Keratinocyte (primary cell): ENCODE measurements at regions not wholly inside any gene's neighbourhood (a gene's known extent, or its start where the extent isn't known, plus 50 kb on each side); places are given as distances from the start of the nearest gene placed in this dataset.

Experiments used
- DNase-seq: peaks from one replicate; pipeline ENCODE4 v3.0.0-alpha.2; 2011; ENCODE audit warnings: low read depth, missing footprints, low spot score
- FAIRE-seq: peaks from 2 replicates; lab custom pipeline; 2011; peaks lifted over from hg19 to GRCh38; lab: Jason Lieb, UNC
- H2AFZ ChIP-seq: 2 replicates; pipeline ENCODE4 v1.6.0; 2012; ENCODE audit warnings: low read length, control low read depth, inconsistent platforms; ENCODE audit not compliant: control insufficient read depth
- H3K27ac ChIP-seq: 2 replicates; pipeline ENCODE4 v1.5.1; 2011; ENCODE audit warnings: low read length; ENCODE audit not compliant: control insufficient read depth, insufficient read depth
- H3K27me3 ChIP-seq: 3 replicates; pipeline ENCODE4 v1.6.0; 2011; ENCODE audit warnings: low read length; ENCODE audit not compliant: control insufficient read depth, insufficient read depth; ENCODE audit errors: extremely low read depth
- H3K36me3 ChIP-seq, 2 experiments: 2 replicates in 1 of 2; 3 replicates in 1 of 2; pipeline ENCODE4 v1.5.1; 2011; ENCODE audit warnings: low read length in 2 of 2, mild to moderate bottlenecking in 1 of 2; ENCODE audit not compliant: control insufficient read depth in 2 of 2, insufficient read depth in 2 of 2; ENCODE audit errors: extremely low read depth in 1 of 2
- H3K4me1 ChIP-seq: 3 replicates; pipeline ENCODE4 v1.5.1; 2011; ENCODE audit warnings: low read length; ENCODE audit not compliant: control insufficient read depth, insufficient read depth; ENCODE audit errors: extremely low read depth
- H3K4me2 ChIP-seq: 3 replicates; pipeline ENCODE4 v1.6.0; 2011; ENCODE audit warnings: low read depth, low read length; ENCODE audit not compliant: control insufficient read depth, insufficient read depth; ENCODE audit errors: extremely low read depth
- H3K4me3 ChIP-seq, 3 experiments: fragments of 200-600 bp in 1 of 3; sonication (generic) in 1 of 3; 2 replicates in 2 of 3; 3 replicates in 1 of 3; pipeline ENCODE4 v1.5.1; 2011 to 2016; ENCODE audit warnings: low read length in 3 of 3, mild to moderate bottlenecking in 3 of 3, control low read depth in 2 of 3, inconsistent platforms in 1 of 3, low read depth in 1 of 3, mixed read lengths in 1 of 3, mixed run types in 1 of 3, moderate library complexity in 1 of 3; ENCODE audit not compliant: control insufficient read depth in 2 of 3, insufficient read depth in 2 of 3; ENCODE audit errors: extremely low read depth in 1 of 3
- H3K79me2 ChIP-seq: 2 replicates; pipeline ENCODE4 v1.6.0; 2012; ENCODE audit warnings: low read length; ENCODE audit not compliant: control insufficient read depth, insufficient read depth
- H3K9ac ChIP-seq: 3 replicates; pipeline ENCODE4 v1.6.0; 2011; ENCODE audit warnings: low read length; ENCODE audit not compliant: control insufficient read depth, insufficient read depth; ENCODE audit errors: extremely low read depth
- H3K9me1 ChIP-seq: 3 replicates; pipeline ENCODE4 v1.6.0; 2011; ENCODE audit warnings: low read length; ENCODE audit not compliant: control insufficient read depth, insufficient read depth; ENCODE audit errors: extremely low read depth
- H3K9me3 ChIP-seq: 2 replicates; pipeline ENCODE4 v1.5.1; 2012; ENCODE audit warnings: low read depth, low read length; ENCODE audit not compliant: control insufficient read depth
- H4K20me1 ChIP-seq: 3 replicates; pipeline ENCODE4 v1.6.0; 2011; ENCODE audit warnings: low read length; ENCODE audit not compliant: control insufficient read depth, insufficient read depth; ENCODE audit errors: extremely low read depth
- EZH2 ChIP-seq: IDR thresholded peaks from one replicate; pipeline ENCODE4 v1.6.1; 2012; ENCODE audit warnings: inconsistent platforms, mild to moderate bottlenecking, low read length, moderate library complexity
- dilution Hi-C: fragments of 300-500 bp; cut with MboI; formaldehyde crosslinking; loops from one replicate; pipeline ENCODE4 v1.7.0; 2020; ENCODE audit warnings: low sequenced_read_pairs; ENCODE audit not compliant: extremely low pct_ligation_motif_present
- TF ChIP-seq, protein P1 (sequence below), 3 experiments: IDR thresholded peaks in 1 of 3; conservative IDR thresholded peaks in 1 of 3; optimal IDR thresholded peaks in 1 of 3; 2 replicates in 2 of 3; 3 replicates in 1 of 3; pipeline versions ENCODE3 to v1.5.1; 2011; ENCODE audit warnings: low read length in 3 of 3, mild to moderate bottlenecking in 3 of 3, moderate library complexity in 2 of 3, control low read depth in 1 of 3, inconsistent platforms in 1 of 3; ENCODE audit not compliant: insufficient read depth in 2 of 3; ENCODE audit errors: extremely low read depth in 1 of 3

DNA sequence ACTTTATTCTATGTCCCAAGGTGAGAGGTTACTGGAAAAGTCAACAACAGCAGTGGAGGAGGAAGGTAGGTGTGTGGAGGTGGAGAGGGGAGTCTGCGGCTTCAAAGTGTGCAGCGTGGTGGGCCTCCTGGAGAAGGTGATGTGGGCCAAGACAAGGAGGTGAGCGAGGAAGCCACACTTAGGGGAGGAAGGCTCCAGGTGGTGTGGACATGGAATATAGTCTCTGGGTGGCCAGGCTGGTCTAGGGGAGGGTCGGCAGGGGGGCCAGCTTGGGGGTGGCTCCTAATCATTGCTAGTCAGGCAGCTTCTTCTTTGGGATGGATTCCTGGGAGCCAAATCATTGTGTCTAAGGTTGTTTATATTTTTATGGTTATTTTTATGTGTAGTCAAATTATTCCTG is 111.5 kb upstream of the CDH4 start:
- H3K4me3 ChIP-seq = no peak overlapping the region
- dilution Hi-C loops = no loop called here
- H3K36me3 ChIP-seq = no peaks in the 10 kb centered on the region
- H3K27me3 ChIP-seq = peaks cover 31% of the 10 kb centered on the region
- H3K9me1 ChIP-seq = no peaks in the 10 kb centered on the region
- peaks cover 11% of the 10 kb centered on the region for H4K20me1 ChIP-seq
- FAIRE-seq (no peak), DNase-seq (no peak)
- no peak overlapping the region for H3K9ac ChIP-seq
- no peaks in the 10 kb centered on the region for H3K9me3 ChIP-seq
- no peak overlapping the region for H3K27ac ChIP-seq
- no peak overlapping the region for H2AFZ ChIP-seq
- no peaks in the 10 kb centered on the region for H3K4me1 ChIP-seq
- no peak overlapping the region for H3K4me2 ChIP-seq
- TF ChIP-seq, protein P1, sequence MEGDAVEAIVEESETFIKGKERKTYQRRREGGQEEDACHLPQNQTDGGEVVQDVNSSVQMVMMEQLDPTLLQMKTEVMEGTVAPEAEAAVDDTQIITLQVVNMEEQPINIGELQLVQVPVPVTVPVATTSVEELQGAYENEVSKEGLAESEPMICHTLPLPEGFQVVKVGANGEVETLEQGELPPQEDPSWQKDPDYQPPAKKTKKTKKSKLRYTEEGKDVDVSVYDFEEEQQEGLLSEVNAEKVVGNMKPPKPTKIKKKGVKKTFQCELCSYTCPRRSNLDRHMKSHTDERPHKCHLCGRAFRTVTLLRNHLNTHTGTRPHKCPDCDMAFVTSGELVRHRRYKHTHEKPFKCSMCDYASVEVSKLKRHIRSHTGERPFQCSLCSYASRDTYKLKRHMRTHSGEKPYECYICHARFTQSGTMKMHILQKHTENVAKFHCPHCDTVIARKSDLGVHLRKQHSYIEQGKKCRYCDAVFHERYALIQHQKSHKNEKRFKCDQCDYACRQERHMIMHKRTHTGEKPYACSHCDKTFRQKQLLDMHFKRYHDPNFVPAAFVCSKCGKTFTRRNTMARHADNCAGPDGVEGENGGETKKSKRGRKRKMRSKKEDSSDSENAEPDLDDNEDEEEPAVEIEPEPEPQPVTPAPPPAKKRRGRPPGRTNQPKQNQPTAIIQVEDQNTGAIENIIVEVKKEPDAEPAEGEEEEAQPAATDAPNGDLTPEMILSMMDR (optimal IDR thresholded peaks at IDR 0.05 in 1 of 3, IDR thresholded peaks at IDR 0.05 in 1 of 3, conservative IDR thresholded peaks at IDR 0.05 in 1 of 3; ENCODE audit: extremely low read depth in 1 of 3, insufficient read depth in 2 of 3, low read length in 3 of 3) = no peak
- TF ChIP-seq EZH2 = no peak
- no peaks in the 10 kb centered on the region for H3K79me2 ChIP-seq

DNA sequence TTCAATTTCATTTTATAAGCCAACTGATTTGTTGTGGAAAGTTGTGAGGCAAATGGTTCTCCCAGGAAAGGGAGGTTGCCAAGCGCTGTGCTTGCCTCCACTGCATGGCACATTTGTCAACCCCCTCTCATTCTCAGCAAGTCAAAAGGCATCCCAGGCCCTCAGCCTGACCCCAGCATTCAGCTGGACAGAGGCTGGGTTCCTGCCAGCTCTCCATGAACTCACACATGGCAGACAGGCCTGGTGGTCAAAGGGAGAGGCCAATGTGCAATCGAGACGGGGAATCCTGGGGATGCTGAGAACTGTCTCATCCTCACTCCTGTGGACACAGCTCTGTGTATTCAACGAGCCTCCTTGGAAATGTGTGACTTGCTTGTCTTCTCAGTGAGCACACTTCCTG is 106.0 kb upstream of the CDH4 start:
- H2AFZ ChIP-seq = no peak overlapping the region
- no peaks in the 10 kb centered on the region for H3K9me1 ChIP-seq
- peaks cover 19% of the 10 kb centered on the region for H3K27me3 ChIP-seq
- no peak overlapping the region for H3K4me2 ChIP-seq
- H3K9me3 ChIP-seq = no peaks in the 10 kb centered on the region
- DNase-seq (no peak), FAIRE-seq (no peak)
- dilution Hi-C loops = no loop called here
- H3K4me3 ChIP-seq = no peak overlapping the region
- H4K20me1 ChIP-seq = no peaks in the 10 kb centered on the region
- H3K9ac ChIP-seq = no peak overlapping the region
- H3K36me3 ChIP-seq = no peaks in the 10 kb centered on the region
- no peaks in the 10 kb centered on the region for H3K79me2 ChIP-seq
- no peak overlapping the region for H3K27ac ChIP-seq
- no peaks in the 10 kb centered on the region for H3K4me1 ChIP-seq
- TF ChIP-seq EZH2 = no peak
- TF ChIP-seq, protein P1 (optimal IDR thresholded peaks at IDR 0.05 in 1 of 3, IDR thresholded peaks at IDR 0.05 in 1 of 3, conservative IDR thresholded peaks at IDR 0.05 in 1 of 3; ENCODE audit: extremely low read depth in 1 of 3, insufficient read depth in 2 of 3, low read length in 3 of 3) = no peak
